Activated naive CD4-positive, alpha-beta T cell treated with anti-CD3 and anti-CD28 coated beads, Interleukin-2, amount 50 U/mL, for 72 hours (primary cell): ENCODE measurements at regions not wholly inside any gene's neighbourhood (a gene's known extent, or its start where the extent isn't known, plus 50 kb on each side); places are given as distances from the start of the nearest gene placed in this dataset.

Experiments used
- ATAC-seq, 2 donors: fragments of 150-1000 bp; cut with Tn5 transposase; 2 replicates each; pipeline ENCODE4 v1.10.0; 2021; ENCODE audit warnings: mild to moderate bottlenecking in 2 of 2, moderate library complexity in 2 of 2
- DNase-seq, 2 donors: peaks; one replicate each; pipeline ENCODE4 v3.0.0; 2021 to 2022; ENCODE audit warnings: low spot score in 2 of 2
- H3K27ac Mint-ChIP-seq, 2 donors: one replicate each; pipeline ENCODE4 v1.8.0; 2022; ENCODE audit warnings: mild to moderate bottlenecking in 2 of 2, mixed read lengths in 2 of 2
- H3K36me3 Mint-ChIP-seq, 2 donors: one replicate each; pipeline ENCODE4 v1.8.0; 2022; ENCODE audit warnings: mixed read lengths in 2 of 2
- H3K9me3 Mint-ChIP-seq, 2 donors: one replicate each; pipeline ENCODE4 v1.8.0; 2022; ENCODE audit warnings: mixed read lengths in 2 of 2

- peaks cover 5 to 7% of the 10 kb centered on the region in 2 donors for H3K9me3 Mint-ChIP-seq
- peaks cover 0 to under 1% of the 10 kb centered on the region in 2 donors for H3K36me3 Mint-ChIP-seq
- no peak for DNase-seq
- no peak overlapping the region for H3K27ac Mint-ChIP-seq
- ATAC-seq: no peak
Measured at GRCh38 chr1:217097819-217098218, 374.6 kb upstream of the ESRRG start.

GRCh38 chr1:217096200-217096599, 373.0 kb upstream of the ESRRG start:
- Mint-ChIP-seq H3K27ac (no peak overlapping the region), H3K36me3 (peaks cover 0 to 11% of the 10 kb centered on the region in 2 donors), H3K9me3 (peaks cover 0 to 9% of the 10 kb centered on the region in 2 donors)
- DNase-seq (no peak), ATAC-seq (no peak)

DNA sequence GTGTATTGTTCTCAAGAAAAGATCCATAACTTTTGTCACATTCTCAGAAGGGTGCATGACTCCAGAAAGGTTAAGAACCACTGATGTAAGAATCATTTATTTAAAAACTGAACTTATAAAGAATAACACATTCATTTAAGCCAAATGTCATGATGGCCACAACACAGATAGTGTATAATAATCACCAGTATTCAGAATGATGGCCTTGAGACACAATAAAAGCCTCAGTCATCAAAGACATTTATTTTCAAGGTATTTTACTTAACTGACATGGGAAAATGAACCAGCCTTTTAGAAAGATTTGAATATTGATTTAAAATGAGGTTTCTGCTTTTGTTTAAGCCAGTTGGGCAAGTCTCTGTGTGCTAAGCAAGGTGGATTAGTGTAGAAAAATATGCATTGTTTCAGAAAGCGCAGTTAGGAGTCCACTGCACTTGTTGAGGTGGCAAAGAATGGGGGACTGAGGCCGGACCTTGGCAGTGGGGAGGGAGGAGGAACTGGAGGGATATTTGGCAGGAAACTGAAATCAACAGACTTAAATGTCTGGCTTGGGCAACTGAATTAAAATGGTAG, 371.9 kb upstream of the ESRRG start:
- DNase-seq (no peak), ATAC-seq (no peak)
- Mint-ChIP-seq H3K27ac (no peak overlapping the region), H3K36me3 (peaks cover 0 to 15% of the 10 kb centered on the region in 2 donors), H3K9me3 (peaks cover 0 to 5% of the 10 kb centered on the region in 2 donors)

DNA sequence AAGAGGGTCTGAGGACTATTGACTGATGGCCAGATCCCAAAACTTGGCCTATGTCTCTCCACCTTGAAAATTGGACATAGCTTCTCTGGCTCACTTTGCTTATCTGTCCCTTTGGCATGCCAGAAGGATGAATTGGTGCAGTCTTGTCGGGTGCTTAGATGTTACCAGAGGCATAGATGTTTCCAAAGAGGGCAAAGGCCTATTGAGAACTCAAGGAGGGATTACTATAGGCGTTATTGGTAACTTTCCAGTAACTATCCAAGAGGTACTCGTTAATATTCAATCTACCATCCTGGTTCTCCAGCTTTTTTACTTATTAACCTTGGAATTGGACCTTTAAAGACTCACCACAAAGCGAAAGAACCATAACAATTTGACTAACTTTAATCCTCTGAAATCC, 368.3 kb upstream of the ESRRG start:
- Mint-ChIP-seq H3K9me3 (peaks cover 0 to 9% of the 10 kb centered on the region in 2 donors), H3K27ac (no peak overlapping the region), H3K36me3 (peaks cover 0 to 27% of the 10 kb centered on the region in 2 donors)
- ATAC-seq (no peak), DNase-seq (no peak)

DNA sequence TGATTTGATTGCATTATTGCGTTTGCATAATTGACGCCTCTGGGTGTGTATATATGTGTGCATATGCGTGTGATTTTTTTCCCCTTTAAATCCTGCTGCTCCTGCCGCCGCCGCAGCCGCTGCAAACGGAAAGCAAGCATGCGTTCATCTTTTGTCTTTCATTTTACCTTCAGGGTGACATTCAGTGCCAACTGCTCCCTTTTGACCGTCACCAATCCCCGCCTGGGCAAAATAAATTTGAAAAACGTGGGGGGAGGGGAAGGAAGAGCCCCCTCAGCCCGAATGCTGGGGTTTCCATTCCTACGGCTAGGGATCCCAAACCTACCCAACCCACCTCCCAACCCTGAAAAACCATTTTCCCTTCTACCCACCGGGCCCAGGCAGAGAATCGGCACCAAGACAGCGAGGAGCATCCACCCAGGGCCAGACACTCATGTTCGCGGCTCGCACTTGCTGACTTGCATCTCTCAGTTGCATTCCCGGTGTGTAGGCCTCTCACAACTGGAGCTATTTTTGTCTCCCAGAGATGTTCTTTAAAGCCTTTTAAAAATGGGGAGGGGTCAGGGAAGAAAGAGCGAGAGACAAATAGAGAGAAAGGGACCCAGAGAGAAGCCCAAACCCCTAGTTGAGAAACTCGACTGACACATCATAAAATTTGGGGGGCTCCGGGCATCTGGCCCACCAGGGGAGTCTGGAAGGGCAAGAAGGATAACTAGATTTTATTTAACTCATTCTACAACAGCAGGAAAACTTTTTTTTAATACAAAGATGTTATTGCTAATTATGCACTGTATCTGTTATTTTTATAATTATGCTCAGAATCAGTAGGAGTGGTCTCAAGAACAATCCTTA, 367.1 kb upstream of the ESRRG start:
- H3K36me3 Mint-ChIP-seq: peaks cover 0 to 27% of the 10 kb centered on the region in 2 donors

DNA sequence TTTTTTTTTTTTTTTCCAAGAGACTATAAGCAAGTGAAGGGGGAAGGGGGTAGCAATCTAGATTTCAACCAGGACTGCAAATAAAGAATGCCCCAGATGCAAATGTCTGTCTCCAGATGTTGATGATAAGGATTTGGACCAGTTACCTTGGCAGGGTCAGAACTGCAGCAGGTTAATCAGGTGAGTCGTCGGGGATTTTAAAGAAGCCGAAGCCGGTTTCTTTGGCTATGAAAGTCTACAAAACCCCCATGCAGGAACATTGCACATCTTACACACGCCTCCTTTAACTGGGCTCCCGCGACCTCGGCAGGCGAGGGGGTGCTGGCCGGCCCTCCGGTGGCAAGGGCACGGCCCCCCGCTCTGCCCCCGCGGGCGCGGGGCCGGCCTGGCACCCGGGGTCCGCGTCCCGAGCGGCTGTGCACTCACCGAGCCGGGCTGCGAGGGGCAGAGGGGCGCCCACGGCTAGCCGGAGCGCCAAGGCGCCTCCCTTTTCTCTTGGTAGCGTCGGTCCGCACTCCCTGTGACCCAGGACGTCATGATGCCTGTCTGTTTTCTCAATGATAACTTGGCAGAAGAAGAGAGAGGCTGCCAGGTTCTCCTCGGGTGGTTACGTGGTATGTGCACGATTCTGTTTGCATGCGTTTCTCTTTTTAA, 366.3 kb upstream of the ESRRG start:
- Mint-ChIP-seq H3K36me3 (peaks cover 0 to 27% of the 10 kb centered on the region in 2 donors), H3K9me3 (peaks cover 0 to 9% of the 10 kb centered on the region in 2 donors), H3K27ac (no peak overlapping the region)
- no peak for DNase-seq
- ATAC-seq: no peak

More for the DNA sequence above, 367.1 kb upstream of the ESRRG start:
- Mint-ChIP-seq H3K27ac (no peak overlapping the region), H3K9me3 (peaks cover 0 to 9% of the 10 kb centered on the region in 2 donors)
- DNase-seq: no peak
- no peak for ATAC-seq

- Mint-ChIP-seq H3K9me3 (peaks cover 0 to 9% of the 10 kb centered on the region in 2 donors), H3K27ac (no peak overlapping the region), H3K36me3 (peaks cover 0 to 27% of the 10 kb centered on the region in 2 donors)
- ATAC-seq (no peak), DNase-seq (no peak)
Measured at GRCh38 chr1:217088521-217089284, 365.5 kb upstream of the ESRRG start.

GRCh38 chr1:217088011-217088410, 364.8 kb upstream of the ESRRG start:
- no peak overlapping the region for H3K27ac Mint-ChIP-seq
- H3K36me3 Mint-ChIP-seq: peaks cover 0 to 27% of the 10 kb centered on the region in 2 donors
- no peak for ATAC-seq
- no peak for DNase-seq
- H3K9me3 Mint-ChIP-seq: peaks cover 0 to 9% of the 10 kb centered on the region in 2 donors

DNA sequence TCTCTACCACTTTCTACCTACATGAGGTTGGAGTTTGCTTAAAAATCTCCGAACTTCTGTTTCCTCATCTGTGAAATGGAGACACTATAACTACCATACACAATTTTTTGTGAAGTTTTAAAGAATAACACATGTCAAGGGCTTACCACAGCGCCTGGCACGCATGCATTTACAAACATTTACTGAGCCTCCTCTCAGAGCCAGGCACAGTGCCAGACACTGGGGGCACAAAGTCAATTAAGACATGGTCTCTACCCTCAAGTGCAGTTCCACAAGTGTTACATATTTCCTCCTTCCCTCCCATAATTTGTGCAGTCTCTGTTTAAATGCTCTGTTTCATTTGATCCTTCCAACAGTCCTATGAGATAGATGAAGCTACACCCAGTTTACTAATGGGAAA, 356.4 kb upstream of the ESRRG start:
- H3K36me3 Mint-ChIP-seq: no peaks in the 10 kb centered on the region
- ATAC-seq: no peak
- H3K27ac Mint-ChIP-seq: peak overlapping the region in 1 of 2 donors; percentile 17
- no peak for DNase-seq
- H3K9me3 Mint-ChIP-seq: peaks cover 5% of the 10 kb centered on the region in 2 donors

GRCh38 chr1:217078959-217079358, 355.7 kb upstream of the ESRRG start:
- Mint-ChIP-seq H3K27ac (no peak overlapping the region), H3K36me3 (no peaks in the 10 kb centered on the region), H3K9me3 (peaks cover 5% of the 10 kb centered on the region in 2 donors)
- DNase-seq (no peak), ATAC-seq (no peak)

DNA sequence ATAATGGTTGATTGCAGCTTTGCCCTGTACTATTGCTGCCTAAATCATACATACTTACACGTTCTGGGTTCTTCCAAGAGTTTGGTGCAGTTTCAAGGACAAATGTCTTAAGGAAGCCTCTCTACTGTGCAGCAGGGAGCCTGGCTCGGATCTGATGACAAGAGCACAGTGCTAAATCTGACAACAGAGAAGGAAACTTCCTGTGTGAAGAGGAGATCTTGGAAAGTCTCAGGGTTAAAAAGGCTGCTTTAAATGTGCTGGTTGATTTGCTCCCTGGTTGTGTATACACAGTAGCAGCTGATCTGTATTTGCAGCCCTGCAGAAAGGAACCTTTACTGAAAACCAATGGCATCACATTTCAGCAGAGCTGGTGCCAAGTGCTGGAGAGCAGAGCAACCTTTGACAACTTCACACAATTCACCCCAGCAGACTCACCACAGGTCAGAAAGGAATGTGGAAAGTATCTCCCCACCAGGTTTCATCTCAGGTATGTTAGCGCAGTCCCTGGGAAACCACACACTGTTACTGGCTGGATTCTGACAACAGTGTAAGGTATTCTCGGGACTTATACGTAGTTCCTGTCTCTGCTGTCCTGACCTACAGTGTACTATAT, 355.0 kb upstream of the ESRRG start:
- H3K36me3 Mint-ChIP-seq: no peaks in the 10 kb centered on the region
- no peak for ATAC-seq
- no peak overlapping the region for H3K27ac Mint-ChIP-seq
- DNase-seq: no peak
- peaks cover 5 to 9% of the 10 kb centered on the region in 2 donors for H3K9me3 Mint-ChIP-seq

DNA sequence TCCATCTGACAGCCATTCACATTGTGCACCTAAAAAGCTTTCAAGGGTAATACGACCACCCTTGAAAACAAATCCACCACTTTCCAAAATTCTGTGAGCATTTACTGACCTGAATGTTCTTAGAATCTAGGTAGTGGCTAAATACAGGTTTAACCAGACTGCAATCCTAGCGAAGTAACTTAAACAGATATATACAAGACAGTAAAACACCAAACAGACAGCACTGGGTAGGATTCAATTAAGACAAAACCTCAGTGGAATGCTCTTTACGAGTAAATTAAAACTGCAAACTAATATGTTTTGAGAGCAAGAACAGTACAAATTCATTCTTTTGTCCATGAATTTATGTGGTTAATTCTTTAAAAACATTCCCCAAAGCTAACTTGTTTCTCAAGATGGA, 354.2 kb upstream of the ESRRG start:
- Mint-ChIP-seq H3K9me3 (peaks cover 1 to 5% of the 10 kb centered on the region in 2 donors), H3K36me3 (no peaks in the 10 kb centered on the region), H3K27ac (no peak overlapping the region)
- ATAC-seq (no peak), DNase-seq (no peak)

GRCh38 chr1:217076902-217077301, 353.7 kb upstream of the ESRRG start:
- ATAC-seq: no peak
- H3K36me3 Mint-ChIP-seq: no peaks in the 10 kb centered on the region
- peaks cover 0 to 4% of the 10 kb centered on the region in 2 donors for H3K9me3 Mint-ChIP-seq

GRCh38 chr1:217072926-217073325, 349.7 kb upstream of the ESRRG start:
- Mint-ChIP-seq H3K36me3 (no peaks in the 10 kb centered on the region), H3K27ac (no peak overlapping the region)

More at GRCh38 chr1:217076902-217077301, 353.7 kb upstream of the ESRRG start:
- H3K27ac Mint-ChIP-seq: no peak overlapping the region
- no peak for DNase-seq

GRCh38 chr1:217067642-217068041, 344.4 kb upstream of the ESRRG start:
- Mint-ChIP-seq H3K36me3 (no peaks in the 10 kb centered on the region), H3K27ac (no peak overlapping the region), H3K9me3 (peaks cover 5 to 13% of the 10 kb centered on the region in 2 donors)
- DNase-seq (no peak), ATAC-seq (no peak)

More at GRCh38 chr1:217072926-217073325, 349.7 kb upstream of the ESRRG start:
- H3K9me3 Mint-ChIP-seq: peaks cover 5 to 14% of the 10 kb centered on the region in 2 donors
- no peak for ATAC-seq
- no peak for DNase-seq

GRCh38 chr1:217066794-217067193, 343.6 kb upstream of the ESRRG start:
- H3K36me3 Mint-ChIP-seq: no peaks in the 10 kb centered on the region
- H3K9me3 Mint-ChIP-seq: peaks cover 5 to 13% of the 10 kb centered on the region in 2 donors
- no peak overlapping the region for H3K27ac Mint-ChIP-seq
- DNase-seq: no peak
- no peak for ATAC-seq
